Stimulated activated naive CD8-positive, alpha-beta T cell treated with anti-CD3 and anti-CD28 coated beads, Interleukin-15, amount 100 ng/mL, for 72 hours (primary cell): ENCODE measurements at regions not wholly inside any gene's neighbourhood (a gene's known extent, or its start where the extent isn't known, plus 50 kb on each side); places are given as distances from the start of the nearest gene placed in this dataset.
"Not testable (repeated sequence)": the region's sequence is repeated elsewhere in the genome, so short reads cannot be mapped to it uniquely, and the experiment has no call there.

Experiments
- ATAC-seq: fragments of 150-1000 bp; cut with Tn5 transposase; 2 replicates; pipeline ENCODE4 v1.10.0; 2021; ENCODE audit warnings: mild to moderate bottlenecking, moderate library complexity
- DNase-seq, 2 donors: peaks; one replicate each; pipeline ENCODE4 v3.0.0; 2021 to 2022
- H3K27ac Mint-ChIP-seq, 2 donors: one replicate each; pipeline ENCODE4 v1.8.0; 2022; ENCODE audit warnings: mild to moderate bottlenecking in 2 of 2, mixed read lengths in 2 of 2, moderate library complexity in 2 of 2
- H3K27me3 Mint-ChIP-seq: one replicate; pipeline ENCODE4 v1.8.0; 2022; ENCODE audit warnings: mixed read lengths
- H3K4me1 Mint-ChIP-seq: one replicate; pipeline ENCODE4 v1.8.0; 2022; ENCODE audit warnings: mild to moderate bottlenecking, mixed read lengths
- H3K4me3 Mint-ChIP-seq, 2 donors: one replicate each; pipeline ENCODE4 v1.8.0; 2022; ENCODE audit warnings: mild to moderate bottlenecking in 2 of 2, mixed read lengths in 2 of 2, moderate library complexity in 1 of 2
- H3K9me3 Mint-ChIP-seq, 2 donors: one replicate each; pipeline ENCODE4 v1.8.0; 2022; ENCODE audit warnings: mixed read lengths in 2 of 2

- no peak for ATAC-seq
- no peak for DNase-seq
- Mint-ChIP-seq H3K27me3 (peaks cover 6% of the 10 kb centered on the region), H3K9me3 (peaks cover 0 to 8% of the 10 kb centered on the region in 2 donors), H3K27ac (no peak overlapping the region), H3K4me1 (no peaks in the 10 kb centered on the region), H3K4me3 (no peak overlapping the region)
Measured at GRCh38 chr18:56433919-56434318, 204.5 kb downstream of the TXNL1 start.

GRCh38 chr18:56431551-56431950, 206.8 kb downstream of the TXNL1 start:
- Mint-ChIP-seq H3K27ac (no peak overlapping the region), H3K4me3 (no peak overlapping the region), H3K4me1 (no peaks in the 10 kb centered on the region), H3K9me3 (peaks cover 14 to 19% of the 10 kb centered on the region in 2 donors), H3K27me3 (peaks cover 6% of the 10 kb centered on the region)
- DNase-seq (no peak), ATAC-seq (no peak)

- H3K4me1 Mint-ChIP-seq = no peaks in the 10 kb centered on the region
- no peak for DNase-seq
- ATAC-seq = no peak
- H3K9me3 Mint-ChIP-seq = peaks cover 3 to 24% of the 10 kb centered on the region in 2 donors
- H3K27me3 Mint-ChIP-seq = no peaks in the 10 kb centered on the region
- H3K4me3 Mint-ChIP-seq = no peak overlapping the region
- H3K27ac Mint-ChIP-seq = no peak overlapping the region
Measured at GRCh38 chr18:56423626-56424025, 214.8 kb downstream of the TXNL1 start.

DNA sequence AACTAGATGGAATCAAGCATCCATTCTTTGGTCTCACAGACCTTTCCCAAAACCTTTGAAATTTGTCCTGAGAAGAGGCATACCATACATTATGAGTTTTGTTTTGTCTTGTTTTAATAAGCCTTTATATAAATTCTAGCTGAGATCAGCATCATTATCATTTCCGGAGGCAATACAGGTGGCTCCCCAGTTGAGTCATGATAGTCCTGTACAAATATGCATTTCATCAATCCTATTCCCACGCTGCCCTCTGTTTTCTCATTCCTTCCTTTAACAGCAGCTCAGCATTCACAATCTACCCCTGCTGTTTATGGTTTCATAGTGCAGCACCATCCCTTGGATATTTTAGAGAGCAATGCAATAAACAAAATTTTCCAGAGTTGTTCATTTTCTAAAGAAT, 216.7 kb downstream of the TXNL1 start:
- Mint-ChIP-seq H3K27me3 (no peaks in the 10 kb centered on the region), H3K27ac (no peak overlapping the region), H3K9me3 (peaks cover 2 to 14% of the 10 kb centered on the region in 2 donors), H3K4me3 (no peak overlapping the region), H3K4me1 (no peaks in the 10 kb centered on the region)
- ATAC-seq (no peak), DNase-seq (no peak)

- not testable (repeated sequence) for H3K4me3 Mint-ChIP-seq, H3K27me3 Mint-ChIP-seq, ATAC-seq, DNase-seq, H3K4me1 Mint-ChIP-seq, H3K27ac Mint-ChIP-seq
- H3K9me3 Mint-ChIP-seq = peaks cover 7 to 16% of the 10 kb centered on the region in 2 donors
Measured at GRCh38 chr18:56420868-56421267, 217.5 kb downstream of the TXNL1 start.

DNA sequence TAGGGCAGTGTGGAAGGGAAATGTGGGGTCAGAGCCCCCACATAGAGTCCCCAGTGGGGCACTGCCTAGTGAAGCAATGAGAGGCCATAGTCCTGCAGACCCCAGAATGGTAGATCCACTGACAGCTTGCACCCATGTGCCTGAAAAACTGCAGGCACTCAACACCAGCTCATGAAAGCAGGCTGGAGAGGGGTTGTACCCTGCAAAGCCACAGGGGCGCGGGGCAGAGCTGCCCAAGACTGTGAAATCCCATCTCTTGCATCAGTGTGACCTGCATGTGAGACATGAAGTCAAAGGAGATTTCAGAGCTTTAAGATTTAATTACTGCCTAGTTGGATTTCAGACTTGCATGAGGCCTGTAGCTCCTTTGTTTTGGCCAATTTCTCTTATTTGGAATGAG, 224.0 kb downstream of the TXNL1 start:
- no peak overlapping the region for H3K27ac Mint-ChIP-seq
- H3K9me3 Mint-ChIP-seq = peaks cover 19 to 36% of the 10 kb centered on the region in 2 donors
- H3K27me3 Mint-ChIP-seq = no peaks in the 10 kb centered on the region
- no peaks in the 10 kb centered on the region for H3K4me1 Mint-ChIP-seq
- H3K4me3 Mint-ChIP-seq = no peak overlapping the region
- ATAC-seq (no peak), DNase-seq (no peak)

DNA sequence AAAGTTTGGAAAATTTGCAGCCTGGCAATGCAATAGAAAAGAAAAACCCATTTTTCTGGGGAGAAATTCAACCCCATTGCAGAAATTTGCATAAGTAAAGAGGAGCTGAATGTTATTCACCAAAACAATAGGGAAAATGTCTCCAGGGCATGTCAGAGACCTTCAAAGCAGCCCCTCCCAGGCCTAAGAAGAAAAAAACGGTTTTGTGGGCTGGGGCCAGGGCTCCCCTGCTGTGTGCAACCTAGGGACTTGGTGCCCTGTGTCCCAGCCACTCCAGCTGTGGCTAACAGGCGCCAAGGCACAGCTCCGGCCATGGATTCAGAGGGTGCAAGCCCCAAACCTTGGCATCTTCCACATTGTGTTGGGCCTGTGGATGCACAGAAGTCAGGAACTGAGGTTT, 224.5 kb downstream of the TXNL1 start:
- ATAC-seq (no peak), DNase-seq (no peak)
- no peaks in the 10 kb centered on the region for H3K27me3 Mint-ChIP-seq
- H3K4me3 Mint-ChIP-seq = no peak overlapping the region
- peaks cover 19 to 36% of the 10 kb centered on the region in 2 donors for H3K9me3 Mint-ChIP-seq
- H3K27ac Mint-ChIP-seq = no peak overlapping the region
- no peaks in the 10 kb centered on the region for H3K4me1 Mint-ChIP-seq

DNA sequence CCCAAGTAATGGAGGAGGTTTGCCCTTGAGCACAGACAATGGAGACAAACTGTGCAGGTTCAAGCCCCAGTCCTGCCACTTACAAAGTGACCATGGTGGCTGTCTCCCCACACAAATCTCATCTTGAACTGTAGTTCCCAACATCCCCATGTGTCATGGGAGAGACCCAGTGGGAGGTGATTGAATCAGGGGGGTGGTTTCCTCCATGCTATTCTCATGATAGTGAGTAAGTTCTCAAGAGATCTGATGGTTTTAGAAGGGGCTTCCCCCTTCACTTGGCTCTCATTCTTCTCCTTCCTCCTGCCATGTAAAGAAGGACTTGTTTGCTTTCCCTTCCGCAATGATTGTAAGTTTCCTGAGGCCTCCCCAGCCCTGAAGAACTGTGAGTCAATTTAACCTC, 225.4 kb downstream of the TXNL1 start:
- Mint-ChIP-seq H3K4me3 (no peak overlapping the region), H3K4me1 (no peaks in the 10 kb centered on the region), H3K9me3 (peaks cover 19 to 36% of the 10 kb centered on the region in 2 donors), H3K27ac (no peak overlapping the region), H3K27me3 (no peaks in the 10 kb centered on the region)
- DNase-seq (no peak), ATAC-seq (no peak)

DNA sequence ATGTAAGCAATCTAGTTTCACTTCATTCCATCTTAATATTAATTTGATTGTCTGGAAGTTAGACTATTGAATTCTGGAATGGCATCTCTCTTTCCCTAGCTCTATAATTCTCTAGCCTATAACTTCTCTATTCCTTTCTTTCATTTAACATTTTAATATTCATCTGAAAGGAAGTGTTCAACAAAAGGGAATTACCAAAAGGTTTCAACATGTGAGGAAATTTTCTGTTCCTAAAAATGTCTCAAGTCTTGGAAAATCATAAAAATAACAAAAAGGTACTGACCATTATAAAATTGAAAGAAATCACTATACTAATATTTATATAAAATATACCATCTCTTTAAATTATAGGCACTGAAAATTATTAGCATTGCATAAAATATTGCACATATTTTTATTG, 228.7 kb downstream of the TXNL1 start:
- H3K27ac Mint-ChIP-seq = no peak overlapping the region
- peaks cover 5 to 9% of the 10 kb centered on the region in 2 donors for H3K9me3 Mint-ChIP-seq
- ATAC-seq = no peak
- no peak for DNase-seq
- H3K4me1 Mint-ChIP-seq = no peaks in the 10 kb centered on the region
- H3K4me3 Mint-ChIP-seq = no peak overlapping the region
- H3K27me3 Mint-ChIP-seq = no peaks in the 10 kb centered on the region

- DNase-seq = no peak
- Mint-ChIP-seq H3K27me3 (no peaks in the 10 kb centered on the region), H3K4me1 (no peaks in the 10 kb centered on the region)
Measured at GRCh38 chr18:56407646-56408180, 230.7 kb downstream of the TXNL1 start.

DNA sequence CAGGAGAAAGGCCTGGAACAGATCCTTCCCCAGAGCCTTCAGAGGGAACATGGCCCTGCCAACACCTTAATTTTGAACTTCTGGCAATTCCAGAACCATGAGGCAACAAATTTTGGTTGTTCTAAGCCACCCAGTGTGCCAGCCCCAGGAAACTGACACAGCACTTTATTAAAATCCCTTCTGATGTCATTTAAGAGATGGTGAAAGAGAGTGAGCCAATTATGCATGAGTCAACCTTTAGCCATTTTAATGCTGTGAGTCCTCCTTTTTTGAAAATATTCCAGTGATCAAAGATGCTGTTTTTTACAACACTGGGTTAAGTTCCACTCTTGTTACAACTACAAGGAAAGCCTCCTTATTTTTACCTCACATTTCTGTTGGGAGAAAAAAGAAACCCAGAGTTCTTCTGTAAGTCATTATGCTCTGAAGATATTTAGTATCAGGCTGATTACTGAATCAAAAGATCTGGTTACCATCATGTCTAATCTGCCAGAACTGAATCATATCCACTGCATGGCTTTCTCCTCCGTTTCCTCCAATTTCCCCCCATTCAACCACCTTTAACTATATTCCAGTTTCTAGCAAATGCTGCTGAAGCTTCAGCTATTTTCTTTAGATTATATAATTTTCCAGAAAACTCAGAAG, 235.4 kb downstream of the TXNL1 start:
- no peaks in the 10 kb centered on the region for H3K9me3 Mint-ChIP-seq
- H3K4me3 Mint-ChIP-seq = no peak overlapping the region
- DNase-seq = no peak
- ATAC-seq = no peak
- no peak overlapping the region for H3K27ac Mint-ChIP-seq
- H3K4me1 Mint-ChIP-seq = no peaks in the 10 kb centered on the region
- H3K27me3 Mint-ChIP-seq = no peaks in the 10 kb centered on the region

More at GRCh38 chr18:56407646-56408180, 230.7 kb downstream of the TXNL1 start:
- H3K27ac Mint-ChIP-seq = no peak overlapping the region
- no peak overlapping the region for H3K4me3 Mint-ChIP-seq
- no peaks in the 10 kb centered on the region for H3K9me3 Mint-ChIP-seq
- ATAC-seq = no peak

- H3K27ac Mint-ChIP-seq = no peak overlapping the region
- no peaks in the 10 kb centered on the region for H3K9me3 Mint-ChIP-seq
- no peaks in the 10 kb centered on the region for H3K4me1 Mint-ChIP-seq
- H3K27me3 Mint-ChIP-seq = no peaks in the 10 kb centered on the region
- H3K4me3 Mint-ChIP-seq = no peak overlapping the region
- DNase-seq = no peak
- ATAC-seq = no peak
Measured at GRCh38 chr18:56393870-56394269, 244.5 kb downstream of the TXNL1 start.

DNA sequence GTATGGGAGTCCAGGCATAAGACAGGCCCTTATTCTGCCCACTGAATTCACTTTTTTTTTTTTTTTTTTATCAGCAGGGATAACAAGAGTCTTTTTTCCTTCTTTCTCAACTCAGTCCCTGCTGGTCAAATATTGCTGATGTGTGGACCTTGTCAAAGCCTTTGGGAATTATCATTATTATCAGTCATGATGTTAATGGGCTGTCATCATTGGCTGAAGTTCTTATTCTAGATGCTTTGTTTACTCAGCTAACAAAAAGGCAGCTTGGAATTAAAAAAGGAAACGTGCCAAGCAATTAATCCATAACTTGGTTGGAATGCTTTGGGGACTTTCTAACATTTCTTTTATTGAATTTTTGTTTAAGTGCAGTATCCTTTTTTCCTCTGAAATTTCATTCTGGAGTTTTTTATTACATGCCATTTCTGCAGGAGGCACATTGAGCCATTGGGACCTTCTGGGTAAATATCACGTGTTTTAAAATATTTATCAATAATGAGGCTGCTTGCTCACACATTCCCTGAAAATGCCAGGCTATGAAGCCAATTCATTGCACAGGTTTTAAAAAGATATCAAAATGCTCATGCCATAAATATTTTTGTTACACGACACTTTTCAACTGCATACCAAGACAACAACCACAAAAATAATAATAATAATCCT, 246.3 kb downstream of the TXNL1 start:
- ATAC-seq (no peak), DNase-seq (no peak)
- Mint-ChIP-seq H3K27ac (no peak overlapping the region), H3K9me3 (no peaks in the 10 kb centered on the region), H3K4me3 (no peak overlapping the region), H3K27me3 (no peaks in the 10 kb centered on the region), H3K4me1 (no peaks in the 10 kb centered on the region)

GRCh38 chr18:56390626-56391025, 247.8 kb downstream of the TXNL1 start:
- DNase-seq (no peak), ATAC-seq (no peak)
- H3K27ac Mint-ChIP-seq = no peak overlapping the region
- no peak overlapping the region for H3K4me3 Mint-ChIP-seq
- H3K9me3 Mint-ChIP-seq = no peaks in the 10 kb centered on the region
- no peaks in the 10 kb centered on the region for H3K27me3 Mint-ChIP-seq
- no peaks in the 10 kb centered on the region for H3K4me1 Mint-ChIP-seq

DNA sequence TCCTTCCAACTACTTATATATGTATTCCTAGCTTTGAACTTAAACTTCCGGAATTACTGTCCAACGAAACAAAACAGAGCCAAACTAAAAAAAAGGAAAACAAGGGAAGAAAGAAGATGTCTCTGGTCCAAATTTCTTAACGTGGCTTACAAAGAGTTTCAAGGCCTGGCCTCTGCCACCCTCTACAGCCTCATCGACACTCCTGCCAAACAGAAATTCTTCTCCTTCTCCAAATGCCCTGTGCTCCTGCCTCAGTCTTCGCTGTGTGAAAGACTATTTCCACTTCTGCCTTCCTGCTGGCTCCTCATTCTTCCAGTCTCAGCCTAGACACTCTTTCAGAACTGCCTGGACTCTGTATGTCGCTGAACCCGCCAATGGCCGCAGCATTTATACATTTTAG, 249.2 kb downstream of the TXNL1 start:
- no peak for ATAC-seq
- H3K4me1 Mint-ChIP-seq = no peaks in the 10 kb centered on the region
- no peaks in the 10 kb centered on the region for H3K9me3 Mint-ChIP-seq
- no peak overlapping the region for H3K27ac Mint-ChIP-seq
- H3K4me3 Mint-ChIP-seq = no peak overlapping the region
- no peak for DNase-seq
- H3K27me3 Mint-ChIP-seq = no peaks in the 10 kb centered on the region

- no peaks in the 10 kb centered on the region for H3K4me1 Mint-ChIP-seq
- H3K9me3 Mint-ChIP-seq = no peaks in the 10 kb centered on the region
- ATAC-seq (no peak), DNase-seq (no peak)
- H3K27me3 Mint-ChIP-seq = no peaks in the 10 kb centered on the region
- no peak overlapping the region for H3K4me3 Mint-ChIP-seq
- H3K27ac Mint-ChIP-seq = no peak overlapping the region
Measured at GRCh38 chr18:56388571-56388970, 249.8 kb downstream of the TXNL1 start.
